Activated CD4-positive, alpha-beta T cell treated with anti-CD3 and anti-CD28 coated beads, Interleukin-2, amount 10 ng/mL, durations not matched to agents 7 days and 5 days (primary cell): ENCODE measurements at regions not wholly inside any gene's neighbourhood (a gene's known extent, or its start where the extent isn't known, plus 50 kb on each side); places are given as distances from the start of the nearest gene placed in this dataset.

Source experiments
- CTCF ChIA-PET: fragments of 350-600 bp; sonication (Branson Sonifier 250); formaldehyde crosslinking; loops from one replicate; lab custom pipeline; 2021; ENCODE audit warnings: antibody characterized with exemption; lab: Charles Lee
- POLR2A ChIA-PET: fragments of 350-600 bp; sonication (Branson Sonifier 250); formaldehyde crosslinking; loops from one replicate; lab custom pipeline; 2021; ENCODE audit warnings: antibody characterized with exemption; lab: Charles Lee
- DNase-seq: peaks from one replicate; pipeline ENCODE4 v3.0.0-alpha.2; 2020
- H3K27ac Mint-ChIP-seq: one replicate; pipeline ENCODE4 v1.8.0; 2021; ENCODE audit warnings: mild to moderate bottlenecking, moderate library complexity, mixed read lengths
- H3K27me3 Mint-ChIP-seq: one replicate; pipeline ENCODE4 v1.8.0; 2021; ENCODE audit warnings: mixed read lengths
- H3K36me3 Mint-ChIP-seq: one replicate; pipeline ENCODE4 v1.8.0; 2021; ENCODE audit warnings: low read depth, mixed read lengths
- H3K4me1 Mint-ChIP-seq: one replicate; pipeline ENCODE4 v1.8.0; 2021; ENCODE audit warnings: mixed read lengths
- H3K4me3 Mint-ChIP-seq: one replicate; pipeline ENCODE4 v1.8.0; 2021; ENCODE audit warnings: mild to moderate bottlenecking, moderate library complexity, mixed read lengths
- H3K9me3 Mint-ChIP-seq: one replicate; pipeline ENCODE4 v1.8.0; 2021; ENCODE audit warnings: mixed read lengths

DNA sequence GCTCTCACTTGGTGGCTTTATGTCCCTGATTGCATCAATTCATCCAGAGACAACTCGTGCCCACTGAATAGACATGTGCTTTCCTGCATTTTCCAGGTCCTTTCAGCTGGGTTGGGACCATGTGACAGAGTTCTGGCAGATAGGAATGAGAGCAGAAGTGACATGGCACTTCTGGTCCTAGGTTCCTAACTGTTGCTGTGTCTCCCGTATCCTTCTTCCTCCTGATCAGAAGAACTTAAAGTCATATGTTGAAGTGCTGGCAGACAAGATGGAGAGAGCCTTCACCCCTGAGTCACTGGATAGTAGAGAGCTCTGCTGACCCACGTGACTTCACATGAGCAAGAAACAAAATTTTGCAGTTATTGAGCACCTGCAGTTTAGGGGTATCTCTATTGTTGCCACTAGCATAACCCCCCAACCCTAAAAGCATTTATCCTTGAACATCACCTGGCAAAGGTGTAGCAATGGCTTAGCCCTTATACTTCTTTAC, 80.0 kb downstream of the NREP start:
- Mint-ChIP-seq H3K36me3 (no peaks in the 10 kb centered on the region), H3K27me3 (peaks cover 10% of the 10 kb centered on the region), H3K4me1 (no peaks in the 10 kb centered on the region), H3K4me3 (no peak overlapping the region), H3K9me3 (no peaks in the 10 kb centered on the region), H3K27ac (no peak overlapping the region)
- DNase-seq: no peak
- POLR2A ChIA-PET: no interaction called here
- CTCF ChIA-PET: no interaction called here

DNA sequence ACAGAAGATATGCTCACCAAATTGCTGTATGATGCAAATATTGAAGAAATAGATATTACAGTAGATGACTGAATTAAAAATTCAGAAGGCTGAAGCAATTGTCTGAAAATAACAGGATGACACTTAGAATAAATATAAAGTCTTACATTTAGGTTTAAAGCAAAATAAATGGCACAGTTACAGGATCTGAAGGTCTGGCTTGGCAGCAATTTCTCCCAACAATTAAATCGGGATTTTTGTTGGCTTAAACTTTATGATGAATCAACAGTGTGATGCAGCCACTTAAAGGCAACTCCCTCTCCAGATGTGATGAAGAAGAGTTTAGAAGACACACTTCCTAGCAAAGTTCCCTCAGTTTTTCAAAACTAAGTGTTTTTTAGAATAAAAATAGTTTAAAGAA, 80.5 kb downstream of the NREP start:
- no peak overlapping the region for H3K4me3 Mint-ChIP-seq
- H3K27ac Mint-ChIP-seq: no peak overlapping the region
- peaks cover 10% of the 10 kb centered on the region for H3K27me3 Mint-ChIP-seq
- no peak for DNase-seq
- ChIA-PET CTCF (no interaction called here), POLR2A (no interaction called here)
- no peaks in the 10 kb centered on the region for H3K9me3 Mint-ChIP-seq
- no peaks in the 10 kb centered on the region for H3K36me3 Mint-ChIP-seq
- no peaks in the 10 kb centered on the region for H3K4me1 Mint-ChIP-seq

DNA sequence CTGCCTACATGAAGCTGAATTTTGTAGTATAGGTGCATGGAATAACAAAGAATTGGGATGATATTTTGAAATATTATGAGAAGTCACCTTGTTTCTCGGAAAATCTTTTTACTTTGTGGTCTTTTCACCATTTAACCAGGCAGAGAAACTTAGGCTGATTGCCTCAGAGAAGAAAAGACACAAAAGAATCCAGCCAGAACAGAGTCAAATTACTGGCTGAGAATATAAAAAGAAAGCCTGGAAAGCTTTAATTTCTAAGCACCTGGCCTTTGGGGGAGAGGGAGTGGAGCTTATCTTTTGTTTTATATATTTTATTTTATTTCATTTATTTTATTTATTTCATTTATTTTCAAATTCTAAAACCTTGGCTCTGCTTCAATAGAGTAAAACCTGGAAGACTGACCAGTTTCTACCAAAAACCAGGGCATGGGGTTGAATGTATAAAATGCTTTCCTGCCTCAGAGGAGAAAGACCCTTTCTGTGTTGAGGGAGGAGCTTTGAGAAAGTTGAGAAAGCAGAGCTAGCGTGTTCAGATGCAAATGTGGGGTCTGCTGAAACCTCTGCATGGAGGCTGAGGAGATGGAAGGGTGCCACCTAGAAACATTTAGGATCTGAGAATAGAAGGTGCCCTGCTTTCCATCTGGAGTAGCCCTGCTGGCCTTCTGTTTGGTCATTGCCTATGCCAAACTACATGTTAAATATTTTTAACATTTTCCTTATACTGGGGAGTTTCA, 81.6 kb downstream of the NREP start:
- POLR2A ChIA-PET: no interaction called here

DNA sequence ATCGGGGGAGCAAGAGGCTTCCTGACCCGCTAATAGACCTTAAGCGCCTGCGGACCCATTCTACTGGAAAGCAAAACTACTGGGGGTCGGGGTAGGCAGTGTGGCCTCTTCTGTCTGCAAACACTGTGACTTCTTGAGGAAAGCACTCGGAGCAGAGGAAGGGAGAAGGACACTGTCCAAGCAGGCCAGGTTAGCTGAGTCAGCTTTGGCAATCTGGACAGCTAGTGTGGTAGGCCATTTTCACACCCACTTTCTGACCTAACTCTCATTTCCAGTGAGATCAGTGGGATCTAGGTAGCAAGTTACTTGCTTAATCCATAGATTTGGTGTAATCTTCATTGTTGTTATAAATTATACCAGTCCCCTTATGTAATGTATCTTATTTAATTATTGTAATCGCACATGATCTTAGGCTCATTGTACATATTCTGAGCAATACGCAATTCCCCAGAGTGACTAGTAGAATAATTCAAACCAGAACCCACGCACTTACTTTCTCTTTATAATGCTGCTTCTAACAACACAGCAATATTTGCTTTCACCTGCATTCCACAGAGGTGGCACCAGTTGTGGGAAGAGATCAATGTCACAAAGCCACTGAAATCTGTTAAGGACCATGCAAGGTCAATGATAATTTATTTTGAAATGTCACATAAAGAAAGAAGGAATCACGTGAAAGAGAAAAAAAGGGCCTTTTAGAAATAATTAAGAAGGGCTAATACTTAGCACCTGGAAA, 82.9 kb downstream of the NREP start:
- CTCF ChIA-PET: no interaction called here
- no peak overlapping the region for H3K27ac Mint-ChIP-seq
- no peak overlapping the region for H3K4me3 Mint-ChIP-seq
- DNase-seq: no peak
- H3K4me1 Mint-ChIP-seq: no peaks in the 10 kb centered on the region
- H3K27me3 Mint-ChIP-seq: peaks cover 10% of the 10 kb centered on the region
- H3K36me3 Mint-ChIP-seq: no peaks in the 10 kb centered on the region
- POLR2A ChIA-PET: no interaction called here
- H3K9me3 Mint-ChIP-seq: no peaks in the 10 kb centered on the region

More for the DNA sequence above, 81.6 kb downstream of the NREP start:
- Mint-ChIP-seq H3K4me1 (no peaks in the 10 kb centered on the region), H3K27me3 (peaks cover 10% of the 10 kb centered on the region), H3K36me3 (no peaks in the 10 kb centered on the region), H3K9me3 (no peaks in the 10 kb centered on the region), H3K4me3 (no peak overlapping the region), H3K27ac (no peak overlapping the region)
- CTCF ChIA-PET: no interaction called here
- DNase-seq: no peak

DNA sequence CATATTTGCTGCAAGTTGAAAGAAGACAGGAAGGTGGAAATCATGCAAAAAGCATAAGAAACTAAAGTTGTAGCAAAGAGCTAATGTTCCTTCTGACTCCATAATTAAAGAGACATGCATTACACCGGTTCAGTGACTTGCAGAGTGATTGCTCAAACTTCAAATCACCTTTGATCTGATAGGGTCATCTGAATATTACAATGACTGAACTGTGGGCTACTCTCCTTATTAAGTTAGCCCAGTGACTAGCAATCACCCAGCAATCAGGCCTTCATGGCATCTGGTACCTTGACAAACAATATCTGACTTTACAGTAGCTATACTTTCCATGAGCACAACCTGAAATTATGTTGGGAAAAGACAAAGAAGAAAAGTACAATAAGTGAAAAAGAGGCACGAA, 84.9 kb downstream of the NREP start:
- Mint-ChIP-seq H3K36me3 (no peaks in the 10 kb centered on the region), H3K9me3 (no peaks in the 10 kb centered on the region), H3K27ac (no peak overlapping the region), H3K27me3 (peaks cover 5% of the 10 kb centered on the region), H3K4me1 (peaks cover 3% of the 10 kb centered on the region), H3K4me3 (no peak overlapping the region)
- ChIA-PET CTCF (no interaction called here), POLR2A (no interaction called here)
- no peak for DNase-seq

DNA sequence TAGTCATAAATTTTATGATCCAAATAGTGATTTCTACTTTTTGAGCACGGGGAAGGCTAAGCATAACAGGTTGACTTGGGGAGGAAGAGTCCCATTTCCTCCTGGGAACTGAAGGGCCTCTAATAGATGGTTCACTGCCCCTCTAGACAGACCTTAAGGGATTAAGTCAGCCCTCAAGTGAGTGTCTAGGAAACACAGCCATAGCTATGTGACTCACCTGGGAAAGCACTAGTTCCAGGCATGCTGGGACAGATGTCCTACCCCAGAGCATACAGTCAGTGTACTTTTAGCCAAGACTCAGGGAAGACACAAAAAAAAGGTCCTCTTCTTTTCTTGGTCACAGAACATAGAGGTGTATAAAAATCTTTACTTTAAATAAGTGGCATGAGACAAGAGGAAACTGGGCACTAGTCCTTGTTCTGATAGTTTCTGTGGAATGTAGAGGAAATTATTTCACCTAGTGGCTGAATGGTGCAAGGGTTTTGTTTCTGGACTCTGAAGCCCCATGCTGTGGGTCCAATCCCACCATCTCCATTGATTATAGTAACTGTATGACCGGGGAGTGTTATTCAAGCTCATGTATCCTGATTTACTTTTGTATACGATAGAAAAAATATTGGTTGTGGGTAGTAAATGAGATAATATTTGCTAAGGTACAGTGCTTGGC, 86.0 kb downstream of the NREP start:
- peaks cover 3% of the 10 kb centered on the region for H3K27me3 Mint-ChIP-seq
- H3K4me3 Mint-ChIP-seq: no peak overlapping the region
- no peak for DNase-seq
- ChIA-PET POLR2A (no interaction called here), CTCF (no interaction called here)
- no peaks in the 10 kb centered on the region for H3K36me3 Mint-ChIP-seq
- peaks cover 5% of the 10 kb centered on the region for H3K4me1 Mint-ChIP-seq
- no peak overlapping the region for H3K27ac Mint-ChIP-seq
- no peaks in the 10 kb centered on the region for H3K9me3 Mint-ChIP-seq

DNA sequence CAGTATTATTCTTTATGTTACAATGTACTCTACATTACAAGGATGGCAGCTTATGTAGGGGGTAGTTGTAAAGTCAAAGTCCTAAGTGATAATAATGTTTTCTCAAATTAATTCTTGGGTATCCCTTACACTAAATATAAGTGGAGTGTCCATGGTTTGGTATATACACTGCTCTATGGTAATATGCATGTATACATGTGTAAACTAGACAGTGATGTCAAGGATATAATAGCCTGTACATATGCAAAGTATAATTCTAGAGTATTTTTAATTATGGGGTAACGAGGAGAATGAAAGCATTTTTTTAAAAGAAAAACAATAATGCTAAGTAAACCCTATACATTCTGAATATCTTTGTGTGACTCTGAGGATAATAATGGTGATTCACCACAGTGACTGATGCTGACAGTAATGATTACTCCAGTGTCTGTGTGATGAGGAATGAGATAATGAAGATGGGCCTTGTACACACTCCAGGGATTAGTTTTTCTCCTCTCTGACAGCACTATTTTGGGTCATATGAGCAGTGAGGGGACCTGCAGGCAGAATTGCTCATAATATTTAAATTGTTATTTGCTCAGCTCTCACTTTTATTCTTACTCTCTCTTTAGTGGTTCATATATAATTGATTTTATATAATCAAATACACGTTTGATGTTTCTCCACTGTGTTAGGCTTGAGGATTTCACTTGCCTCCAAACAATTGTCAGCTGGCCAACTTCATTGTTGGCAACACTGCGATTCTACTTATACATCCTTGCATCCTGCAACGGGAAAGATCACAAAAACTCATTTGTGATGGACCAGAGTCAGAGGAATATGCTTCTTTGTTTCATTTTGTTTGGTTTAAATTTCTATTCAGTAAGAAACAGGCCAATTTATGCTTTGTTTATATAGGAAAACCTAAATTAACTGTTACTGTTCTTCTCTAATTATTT, 88.2 kb downstream of the NREP start:
- Mint-ChIP-seq H3K27me3 (no peaks in the 10 kb centered on the region), H3K36me3 (no peaks in the 10 kb centered on the region), H3K9me3 (no peaks in the 10 kb centered on the region), H3K27ac (no peak overlapping the region), H3K4me3 (no peak overlapping the region), H3K4me1 (peaks cover 5% of the 10 kb centered on the region)
- CTCF ChIA-PET: no interaction called here
- POLR2A ChIA-PET: no interaction called here
- no peak for DNase-seq

DNA sequence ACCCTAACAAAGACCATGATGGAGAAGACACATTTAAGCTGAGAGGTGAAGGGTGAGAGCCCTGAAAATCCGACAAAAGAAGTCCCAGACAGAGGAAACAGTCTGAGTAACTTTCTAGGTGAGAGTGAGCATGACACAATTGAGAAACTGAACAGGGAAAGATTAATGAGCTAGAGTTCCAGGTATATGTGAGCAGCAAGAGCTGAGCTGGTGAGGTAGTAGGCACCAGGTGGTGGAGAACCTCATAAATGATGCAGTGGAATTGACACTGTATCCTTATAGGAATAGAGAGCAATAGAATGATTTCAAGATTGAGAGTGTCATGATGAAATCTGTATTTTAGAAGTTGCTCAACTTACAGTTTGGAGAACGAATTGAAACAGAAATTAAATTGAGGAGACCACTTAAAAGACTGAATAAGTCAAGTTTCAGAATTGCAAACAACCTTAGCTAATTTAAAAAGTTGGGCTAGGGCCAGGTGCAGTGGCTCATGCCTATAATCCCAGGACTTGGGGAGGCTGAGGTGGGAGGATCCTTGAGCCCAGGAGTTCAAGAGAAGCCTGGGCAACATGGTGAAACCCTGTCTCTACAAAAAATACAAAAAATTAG, 89.8 kb downstream of the NREP start:
- Mint-ChIP-seq H3K27ac (no peak overlapping the region), H3K4me1 (peaks cover 5% of the 10 kb centered on the region), H3K4me3 (no peak overlapping the region), H3K36me3 (no peaks in the 10 kb centered on the region), H3K9me3 (no peaks in the 10 kb centered on the region), H3K27me3 (no peaks in the 10 kb centered on the region)
- ChIA-PET POLR2A (no interaction called here), CTCF (no interaction called here)
- no peak for DNase-seq

DNA sequence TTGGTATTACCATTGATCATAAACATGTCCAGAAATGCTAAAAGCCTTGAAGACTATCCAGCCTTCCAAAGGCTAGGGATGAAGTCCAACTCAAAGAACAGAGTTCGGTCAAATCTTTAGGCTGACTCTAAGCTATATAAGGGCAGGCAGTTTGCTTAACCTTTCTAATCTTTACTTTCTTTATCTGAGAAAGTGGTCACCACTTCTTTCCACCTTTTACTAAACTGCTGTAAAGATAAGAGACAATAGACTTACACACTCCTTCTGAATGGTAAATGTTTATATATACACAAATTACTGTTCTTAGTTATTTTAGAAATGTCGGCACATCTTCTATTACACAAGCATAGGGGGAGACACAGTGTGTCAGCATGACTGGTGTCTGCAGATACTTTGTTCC, 100.4 kb downstream of the NREP start:
- Mint-ChIP-seq H3K4me3 (no peak overlapping the region), H3K36me3 (no peaks in the 10 kb centered on the region), H3K27me3 (no peaks in the 10 kb centered on the region), H3K9me3 (peaks cover 8% of the 10 kb centered on the region), H3K4me1 (no peaks in the 10 kb centered on the region), H3K27ac (no peak overlapping the region)
- DNase-seq: no peak
- ChIA-PET CTCF (no interaction called here), POLR2A (no interaction called here)

DNA sequence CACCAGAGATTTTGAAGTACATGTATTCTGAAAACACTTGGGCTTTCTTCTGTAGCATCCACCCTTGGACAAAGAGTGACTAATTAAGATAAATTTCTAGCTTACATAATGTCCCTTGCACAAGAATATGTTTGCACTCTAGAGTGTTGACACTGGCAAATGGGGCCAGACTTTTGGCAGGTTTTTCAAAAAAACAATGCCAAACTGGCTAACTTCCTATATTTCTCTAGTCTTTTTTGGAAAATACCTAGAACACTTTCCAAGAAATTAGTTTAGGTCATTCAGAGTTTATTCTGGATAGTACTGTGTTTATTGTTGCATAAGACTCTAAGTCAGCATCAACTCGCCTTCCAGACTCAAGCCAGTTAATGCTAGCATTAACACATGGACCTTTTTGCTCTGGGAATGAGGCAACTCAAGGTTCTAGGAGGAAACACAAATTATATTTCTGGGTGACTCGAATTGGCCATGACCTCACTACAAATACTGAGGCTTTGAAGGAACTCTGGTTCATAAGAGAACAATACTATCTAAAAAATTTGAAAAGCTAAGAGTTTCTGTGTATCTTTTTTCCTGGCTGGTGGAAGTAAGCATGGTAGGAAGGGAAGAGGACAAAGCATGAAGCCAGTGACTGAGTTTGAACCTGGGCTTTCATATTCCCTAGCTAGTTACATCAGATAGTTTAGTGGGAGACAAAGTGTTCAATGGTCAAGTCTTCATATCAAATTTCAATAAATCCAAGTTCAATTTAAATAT, 101.6 kb downstream of the NREP start:
- H3K27me3 Mint-ChIP-seq: no peaks in the 10 kb centered on the region
- no peaks in the 10 kb centered on the region for H3K4me1 Mint-ChIP-seq
- H3K9me3 Mint-ChIP-seq: peaks cover 3% of the 10 kb centered on the region
- H3K36me3 Mint-ChIP-seq: no peaks in the 10 kb centered on the region
- ChIA-PET CTCF (no interaction called here), POLR2A (no interaction called here)
- no peak overlapping the region for H3K4me3 Mint-ChIP-seq
- H3K27ac Mint-ChIP-seq: no peak overlapping the region
- DNase-seq: no peak

DNA sequence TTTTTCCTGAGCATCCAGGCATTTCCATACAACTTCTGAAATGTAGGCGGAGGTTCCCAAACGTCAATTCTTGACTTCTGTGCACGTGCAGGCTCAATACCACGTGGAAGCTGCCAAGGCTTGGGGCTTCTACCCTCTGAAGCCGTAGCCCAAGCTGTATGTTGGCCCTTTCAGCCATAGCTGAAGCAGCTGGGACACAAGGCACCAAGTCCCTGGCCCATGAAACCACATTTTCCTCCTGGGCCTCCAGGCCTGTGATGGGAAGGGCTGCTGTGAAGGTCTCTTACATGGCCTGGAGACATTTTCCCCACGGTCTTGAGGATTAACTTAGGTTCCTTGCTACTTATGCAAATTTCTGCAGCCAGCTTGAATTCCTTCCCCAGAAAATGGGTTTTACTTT, 103.6 kb downstream of the NREP start:
- DNase-seq: no peak
- no peaks in the 10 kb centered on the region for H3K9me3 Mint-ChIP-seq
- no peak overlapping the region for H3K27ac Mint-ChIP-seq
- H3K4me3 Mint-ChIP-seq: no peak overlapping the region
- H3K4me1 Mint-ChIP-seq: no peaks in the 10 kb centered on the region
- no peaks in the 10 kb centered on the region for H3K36me3 Mint-ChIP-seq
- no peaks in the 10 kb centered on the region for H3K27me3 Mint-ChIP-seq
- ChIA-PET CTCF (no interaction called here), POLR2A (no interaction called here)

DNA sequence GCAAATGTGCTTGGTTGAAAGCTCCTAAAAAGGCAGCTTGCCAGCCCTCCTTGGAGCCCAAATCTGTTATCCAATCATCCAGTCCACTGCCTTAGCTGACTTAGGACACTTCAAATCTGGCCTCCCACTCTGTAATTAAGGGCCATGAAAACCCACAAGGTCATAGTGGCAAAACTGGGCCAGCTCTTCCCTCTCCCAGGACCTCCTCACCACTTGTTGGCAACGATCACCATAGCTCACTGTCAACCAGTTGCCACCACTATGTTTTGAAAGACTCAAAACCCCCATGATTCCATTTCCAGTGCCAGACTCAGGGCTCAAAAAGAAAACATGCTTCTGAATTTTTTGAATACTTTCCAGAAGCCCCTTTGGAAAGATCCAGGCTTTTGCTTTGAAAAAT, 107.5 kb downstream of the NREP start:
- Mint-ChIP-seq H3K36me3 (no peaks in the 10 kb centered on the region), H3K27me3 (peaks cover 2% of the 10 kb centered on the region), H3K4me3 (no peak overlapping the region), H3K9me3 (no peaks in the 10 kb centered on the region), H3K4me1 (no peaks in the 10 kb centered on the region), H3K27ac (no peak overlapping the region)
- ChIA-PET POLR2A (no interaction called here), CTCF (no interaction called here)
- DNase-seq: no peak
